Hepatocyte (in vitro differentiated cells): ENCODE measurements at regions not wholly inside any gene's neighbourhood (a gene's known extent, or its start where the extent isn't known, plus 50 kb on each side); places are given as distances from the start of the nearest gene placed in this dataset.
"Not testable (repeated sequence)": the region's sequence is repeated elsewhere in the genome, so short reads cannot be mapped to it uniquely, and the experiment has no call there.

Experiments
- EZH2 ChIP-seq: fragments of 200-600 bp; sonication (generic); IDR thresholded peaks from 2 replicates; pipeline ENCODE4 v1.6.1; 2016; ENCODE audit warnings: antibody characterized with exemption, mild to moderate bottlenecking, borderline replicate concordance
- EZH2phosphoT487 ChIP-seq: fragments of 200-600 bp; sonication (generic); IDR thresholded peaks from one replicate; pipeline ENCODE4 v1.6.1; 2018; ENCODE audit warnings: antibody characterized with exemption, mild to moderate bottlenecking, low read depth, moderate library complexity; ENCODE audit not compliant: unreplicated experiment, severe bottlenecking
- TF ChIP-seq, protein P1 (sequence below): fragments of 200-600 bp; sonication (generic); IDR thresholded peaks from 2 replicates; pipeline ENCODE4 v1.5.1; 2016; ENCODE audit warnings: antibody characterized with exemption, mild to moderate bottlenecking; ENCODE audit not compliant: poor library complexity

DNA sequence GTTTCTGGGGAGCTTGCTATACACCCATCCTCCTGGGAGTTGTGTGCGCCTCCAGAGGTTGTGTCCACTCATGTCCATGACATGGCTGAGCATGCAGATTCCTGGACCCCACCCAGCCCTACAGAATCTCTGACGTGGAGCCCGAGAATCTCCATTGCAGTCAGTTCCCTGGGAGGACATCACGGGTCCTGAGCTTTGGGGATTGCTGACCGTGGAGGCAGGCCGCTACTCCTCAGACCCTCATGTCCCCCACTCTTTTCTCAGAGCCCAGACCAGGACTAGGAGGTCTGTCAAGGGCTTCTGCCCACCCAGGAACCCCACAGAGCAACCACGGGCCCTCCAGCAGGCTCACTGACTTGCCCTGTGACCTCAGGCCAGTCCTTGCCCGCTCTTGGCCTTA lies 177.7 kb downstream of the TBC1D2B start:
- TF ChIP-seq, protein P1, sequence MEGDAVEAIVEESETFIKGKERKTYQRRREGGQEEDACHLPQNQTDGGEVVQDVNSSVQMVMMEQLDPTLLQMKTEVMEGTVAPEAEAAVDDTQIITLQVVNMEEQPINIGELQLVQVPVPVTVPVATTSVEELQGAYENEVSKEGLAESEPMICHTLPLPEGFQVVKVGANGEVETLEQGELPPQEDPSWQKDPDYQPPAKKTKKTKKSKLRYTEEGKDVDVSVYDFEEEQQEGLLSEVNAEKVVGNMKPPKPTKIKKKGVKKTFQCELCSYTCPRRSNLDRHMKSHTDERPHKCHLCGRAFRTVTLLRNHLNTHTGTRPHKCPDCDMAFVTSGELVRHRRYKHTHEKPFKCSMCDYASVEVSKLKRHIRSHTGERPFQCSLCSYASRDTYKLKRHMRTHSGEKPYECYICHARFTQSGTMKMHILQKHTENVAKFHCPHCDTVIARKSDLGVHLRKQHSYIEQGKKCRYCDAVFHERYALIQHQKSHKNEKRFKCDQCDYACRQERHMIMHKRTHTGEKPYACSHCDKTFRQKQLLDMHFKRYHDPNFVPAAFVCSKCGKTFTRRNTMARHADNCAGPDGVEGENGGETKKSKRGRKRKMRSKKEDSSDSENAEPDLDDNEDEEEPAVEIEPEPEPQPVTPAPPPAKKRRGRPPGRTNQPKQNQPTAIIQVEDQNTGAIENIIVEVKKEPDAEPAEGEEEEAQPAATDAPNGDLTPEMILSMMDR = not testable (repeated sequence)
- not testable (repeated sequence) for TF ChIP-seq EZH2, EZH2phosphoT487
